DLD1 (cell line): ENCODE measurements at regions not wholly inside any gene's neighbourhood (a gene's known extent, or its start where the extent isn't known, plus 50 kb on each side); places are given as distances from the start of the nearest gene placed in this dataset.

Experiments used
- in situ Hi-C: cut with HindIII; loops from 2 replicates; pipeline ENCODE4 v1.10.0; 2017; ENCODE audit warnings: low sequenced_read_pairs

GRCh38 chr9:80359941-80360881, 788.4 kb downstream of the TLE4 start:
- in situ Hi-C loops: no loop called here

- in situ Hi-C loops: no loop called here
Measured at GRCh38 chr9:80359291-80359690, 787.5 kb downstream of the TLE4 start.

GRCh38 chr9:80352967-80353366, 781.2 kb downstream of the TLE4 start:
- in situ Hi-C loops: no loop called here

GRCh38 chr9:80351612-80352011, 779.8 kb downstream of the TLE4 start:
- in situ Hi-C loops: no loop called here

- in situ Hi-C loops: no loop called here
Measured at GRCh38 chr9:80326105-80326504, 754.3 kb downstream of the TLE4 start.

GRCh38 chr9:80320916-80321315, 749.2 kb downstream of the TLE4 start:
- in situ Hi-C loops: no loop called here

- in situ Hi-C loops: no loop called here
Measured at GRCh38 chr9:80320480-80320879, 748.7 kb downstream of the TLE4 start.

- in situ Hi-C loops: no loop called here
Measured at GRCh38 chr9:80305136-80305535, 733.4 kb downstream of the TLE4 start.

GRCh38 chr9:80294955-80295354, 723.2 kb downstream of the TLE4 start:
- in situ Hi-C loops: no loop called here

- in situ Hi-C loops: no loop called here
Measured at GRCh38 chr9:80294318-80294717, 722.6 kb downstream of the TLE4 start.

- in situ Hi-C loops: no loop called here
Measured at GRCh38 chr9:80292231-80292630, 720.5 kb downstream of the TLE4 start.

- in situ Hi-C loops: no loop called here
Measured at GRCh38 chr9:80285326-80285725, 713.6 kb downstream of the TLE4 start.

GRCh38 chr9:80282766-80283165, 711.0 kb downstream of the TLE4 start:
- in situ Hi-C loops: no loop called here

GRCh38 chr9:80259079-80259478, 687.3 kb downstream of the TLE4 start:
- in situ Hi-C loops: no loop called here

- in situ Hi-C loops: no loop called here
Measured at GRCh38 chr9:80251778-80252177, 680.0 kb downstream of the TLE4 start.

GRCh38 chr9:80242022-80242421, 670.3 kb downstream of the TLE4 start:
- in situ Hi-C loops: no loop called here

- in situ Hi-C loops: no loop called here
Measured at GRCh38 chr9:80235752-80236151, 664.0 kb downstream of the TLE4 start.

GRCh38 chr9:80233906-80234305, 662.1 kb downstream of the TLE4 start:
- in situ Hi-C loops: no loop called here

- in situ Hi-C loops: no loop called here
Measured at GRCh38 chr9:80233102-80233843, 661.5 kb downstream of the TLE4 start.

GRCh38 chr9:80231318-80232236, 659.8 kb downstream of the TLE4 start:
- in situ Hi-C loops: no loop called here

GRCh38 chr9:80223897-80224296, 652.1 kb downstream of the TLE4 start:
- in situ Hi-C loops: no loop called here
